ENCODE measurements at regions not wholly inside any gene's neighbourhood (a gene's known extent, or its start where the extent isn't known, plus 50 kb on each side); places are given as distances from the start of the nearest gene placed in this dataset.

- TF ChIP-seq CTCF (IDR thresholded peaks at IDR 0.05; ENCODE audit: extremely low read depth in 1 of 2, insufficient read depth in 1 of 2, low read depth in 1 of 2, low read length in 2 of 2) (no peak), POLR2AphosphoS5 (IDR thresholded peaks at IDR 0.05; ENCODE audit: insufficient read depth, low read depth, low read length) (no peak), MAX (IDR thresholded peaks at IDR 0.05; ENCODE audit: insufficient read depth, insufficient read length) (no peak), EZH2 (IDR thresholded peaks at IDR 0.05; ENCODE audit: borderline replicate concordance, low read depth, low read length, severe bottlenecking) (no peak), POLR2A (IDR thresholded peaks at IDR 0.05; ENCODE audit: low read depth, low read length) (no peak), MYC (IDR thresholded peaks at IDR 0.05; ENCODE audit: low read depth, low read length) (no peak)
Observed at GRCh38 chr10:10333622-10334021, 684.0 kb upstream of the CELF2 start.

Data from endothelial cell of umbilical vein (primary cell).